Left kidney (tissue), 1 donor: ENCODE measurements at regions not wholly inside any gene's neighbourhood (a gene's known extent, or its start where the extent isn't known, plus 50 kb on each side); places are given as distances from the start of the nearest gene placed in this dataset.

Experiments
- DNase-seq: peaks from one replicate; pipeline ENCODE4 v3.0.0-alpha.2; 2013

DNA sequence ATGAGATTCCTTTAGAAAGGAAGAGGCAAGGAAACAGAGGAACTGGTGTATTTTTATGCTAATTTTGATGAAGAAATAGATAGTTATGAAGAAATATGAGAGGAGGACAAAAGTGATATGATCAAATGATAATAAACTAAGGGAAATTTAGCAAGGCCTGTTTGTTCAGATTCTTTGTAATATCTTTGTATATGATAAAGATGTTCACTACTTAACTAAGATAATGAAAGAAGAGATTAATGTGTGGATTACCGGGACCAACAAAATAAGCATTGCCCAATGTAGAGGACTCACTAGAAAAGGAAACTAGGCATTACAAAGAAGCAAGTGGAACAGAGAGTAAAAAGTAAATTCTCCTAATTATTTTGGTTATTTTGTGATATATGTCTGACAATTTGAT is 99.0 kb upstream of the FIGN start:
- DNase-seq, result no peak

DNA sequence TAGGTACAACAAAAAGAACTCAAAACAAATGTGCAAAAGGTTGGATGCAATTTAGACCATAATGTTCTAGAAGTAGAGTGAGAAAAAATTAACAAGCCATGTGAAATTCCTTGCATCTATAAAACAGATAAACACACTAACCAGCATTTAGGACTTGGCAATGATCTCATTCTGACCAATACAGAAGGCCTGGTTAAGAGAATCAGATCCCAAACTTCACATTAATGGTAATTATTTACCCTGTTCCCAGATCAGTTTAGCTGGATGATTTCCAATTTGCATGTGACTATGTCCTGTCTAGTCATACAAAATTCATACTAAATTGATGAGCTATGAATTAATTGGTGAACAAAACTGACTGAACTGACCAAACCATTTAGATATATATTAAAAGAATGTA is 98.4 kb upstream of the FIGN start:
- no peak for DNase-seq

DNA sequence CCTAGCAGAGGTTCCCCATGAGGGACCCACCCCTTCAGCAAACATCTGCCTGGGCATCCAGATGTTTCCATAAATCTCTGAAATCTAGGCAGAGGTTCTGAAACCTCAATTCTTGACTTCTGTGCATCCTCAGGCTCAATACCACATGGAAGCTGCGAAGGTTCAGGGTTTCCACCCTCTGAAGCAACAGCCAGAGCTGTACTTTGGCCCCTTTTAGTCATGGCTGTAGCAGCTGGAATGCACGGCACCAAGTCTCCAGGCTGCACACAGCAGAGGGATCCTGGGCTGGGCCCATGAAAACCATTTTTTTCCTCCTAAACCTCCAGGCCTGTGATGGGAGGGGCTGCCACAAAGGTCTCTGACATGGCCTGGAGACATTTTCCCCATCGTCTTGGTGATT is 93.0 kb upstream of the FIGN start:
- no peak for DNase-seq

DNA sequence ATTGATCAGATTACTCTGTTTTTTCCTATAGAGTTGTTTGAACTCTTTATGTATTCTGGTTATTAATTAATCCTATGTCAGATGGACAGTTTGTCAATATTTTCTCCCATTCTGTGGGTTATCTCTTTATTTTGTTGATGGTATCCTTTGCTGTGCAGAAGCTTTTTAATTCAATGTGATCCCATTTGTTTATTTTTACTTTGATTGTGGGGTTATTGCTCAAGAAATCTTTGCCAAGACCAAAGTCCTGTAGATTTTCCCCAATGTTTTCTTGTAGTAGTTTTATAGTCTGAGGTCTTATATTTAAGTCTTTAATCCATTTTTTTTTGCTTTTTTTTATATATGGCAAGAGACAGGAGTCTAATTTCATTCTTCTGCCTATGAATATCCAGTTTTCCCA is 86.2 kb upstream of the FIGN start:
- no peak for DNase-seq

DNA sequence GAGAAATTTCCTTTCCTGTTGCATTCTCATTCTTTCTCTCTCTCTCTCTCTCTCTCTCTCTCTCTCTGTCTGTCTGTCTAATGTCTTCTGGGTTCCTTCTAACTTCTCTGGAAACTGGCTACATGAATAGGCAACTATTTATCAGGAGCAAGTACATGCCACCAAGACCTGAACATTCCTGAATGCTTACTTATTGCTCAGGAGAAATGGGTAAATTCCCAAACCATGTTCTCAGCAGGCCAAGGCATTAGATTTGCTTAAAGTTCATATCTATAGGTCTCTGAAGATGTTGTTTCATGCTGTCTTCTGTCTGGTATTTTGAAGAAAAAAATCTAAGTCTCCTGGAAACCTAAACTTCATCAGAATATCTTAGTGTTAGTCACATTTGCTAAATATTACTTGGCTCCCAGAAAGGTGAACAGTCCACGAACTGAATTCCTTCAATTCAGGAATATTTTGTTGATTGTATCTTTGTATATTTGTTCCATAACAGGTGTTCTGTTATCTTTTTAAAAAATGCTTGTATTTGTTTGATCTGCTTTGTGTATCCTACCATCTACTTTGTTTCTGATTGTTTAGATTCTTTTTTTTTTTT is 77.2 kb upstream of the FIGN start:
- DNase-seq, result no peak

DNA sequence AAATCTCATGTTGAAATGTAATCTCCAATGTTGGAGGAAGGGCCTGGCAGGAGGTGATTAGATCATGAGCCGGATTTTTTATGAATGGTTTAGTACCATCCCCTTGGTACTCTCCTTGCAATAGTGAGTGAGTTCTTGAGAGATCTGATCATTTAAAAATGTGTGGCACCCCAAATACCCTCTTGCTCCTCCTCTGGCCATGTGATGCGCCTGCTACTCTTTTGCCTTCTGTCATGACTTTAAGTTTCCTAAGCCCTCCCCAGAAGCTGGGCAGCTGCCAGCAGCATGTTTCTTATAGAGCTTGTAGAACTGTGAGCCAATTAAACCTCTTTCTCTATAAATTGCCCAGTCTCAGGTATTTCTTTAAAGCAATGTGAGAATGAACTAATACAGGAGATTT is 72.6 kb upstream of the FIGN start:
- no peak for DNase-seq

DNA sequence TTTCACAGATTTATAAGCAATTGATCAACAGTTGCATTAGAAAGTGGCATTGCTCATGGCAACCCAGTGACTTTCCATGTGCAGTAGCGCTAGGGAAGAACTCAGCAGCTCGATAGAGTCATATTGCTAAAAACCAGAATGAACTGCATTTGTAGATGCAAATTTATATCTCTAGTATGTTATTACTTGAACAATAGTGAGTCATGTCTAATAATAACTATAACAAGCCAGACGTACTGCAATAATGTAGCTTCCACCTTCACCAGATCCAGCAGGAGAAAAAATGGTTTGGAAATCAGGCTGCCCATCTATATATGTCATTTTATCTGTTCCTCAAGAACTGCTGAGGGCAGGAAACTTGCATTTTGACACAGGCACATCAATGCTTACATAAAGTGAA is 66.5 kb upstream of the FIGN start:
- DNase-seq, result no peak

DNA sequence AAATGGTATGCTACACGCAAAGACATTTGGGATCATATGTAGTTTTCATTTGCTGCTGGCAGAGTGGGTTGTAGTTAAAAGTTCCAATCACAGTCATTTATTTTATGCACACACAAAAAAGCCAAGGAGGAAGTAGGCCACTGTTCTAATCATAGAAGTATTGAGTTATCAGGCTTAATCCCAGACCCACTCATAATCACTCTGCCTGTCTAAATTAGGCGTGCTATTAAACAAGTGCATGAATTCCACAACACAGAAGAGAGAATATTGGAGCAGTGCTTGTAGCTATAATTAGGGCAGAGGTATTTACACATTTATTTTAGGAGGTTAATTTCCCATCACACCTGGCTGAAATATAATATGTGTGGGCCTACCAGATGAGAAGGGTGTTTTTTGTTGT is 65.7 kb upstream of the FIGN start:
- DNase-seq, result peak; percentile 3

DNA sequence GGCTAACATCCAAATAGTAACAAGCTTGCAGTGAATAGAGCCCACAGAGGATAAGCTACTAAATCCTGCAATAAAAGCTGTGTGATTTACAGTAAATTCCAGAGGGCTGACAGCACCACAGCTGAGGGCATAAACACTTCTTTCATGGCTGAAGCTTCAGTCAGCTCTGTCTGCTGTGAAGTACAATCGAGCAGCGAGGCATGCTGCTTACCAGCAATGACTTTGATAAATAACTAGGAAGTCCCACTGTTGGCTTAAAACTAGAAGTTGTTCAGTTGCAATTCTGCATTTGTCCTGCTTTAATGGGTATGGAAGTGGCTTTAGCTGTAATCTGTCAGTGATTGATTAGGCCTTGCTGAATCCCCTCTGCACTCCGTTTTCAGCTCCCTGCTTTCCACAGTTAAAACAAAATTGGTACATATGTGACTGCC is 65.2 kb upstream of the FIGN start:
- peak; percentile 82 for DNase-seq

DNA sequence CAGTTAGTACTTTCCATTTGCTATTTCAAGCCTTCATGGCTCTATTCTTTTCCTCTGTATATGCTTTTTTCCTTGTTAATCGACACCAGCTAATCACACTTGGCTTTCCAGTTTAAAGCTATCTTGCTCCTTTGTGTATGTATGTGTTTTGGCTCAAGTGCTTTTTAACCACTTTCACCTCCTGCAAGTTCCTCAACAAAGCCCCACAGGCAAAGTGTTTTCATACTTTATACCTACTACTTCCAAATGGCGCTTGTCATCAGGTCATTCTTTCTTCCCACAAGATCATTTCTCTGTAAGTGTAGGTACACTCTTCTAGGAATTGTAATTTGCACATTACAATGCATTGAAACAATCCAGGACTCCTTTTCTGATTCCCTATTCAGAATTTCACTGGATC is 64.0 kb upstream of the FIGN start:
- DNase-seq, result no peak

DNA sequence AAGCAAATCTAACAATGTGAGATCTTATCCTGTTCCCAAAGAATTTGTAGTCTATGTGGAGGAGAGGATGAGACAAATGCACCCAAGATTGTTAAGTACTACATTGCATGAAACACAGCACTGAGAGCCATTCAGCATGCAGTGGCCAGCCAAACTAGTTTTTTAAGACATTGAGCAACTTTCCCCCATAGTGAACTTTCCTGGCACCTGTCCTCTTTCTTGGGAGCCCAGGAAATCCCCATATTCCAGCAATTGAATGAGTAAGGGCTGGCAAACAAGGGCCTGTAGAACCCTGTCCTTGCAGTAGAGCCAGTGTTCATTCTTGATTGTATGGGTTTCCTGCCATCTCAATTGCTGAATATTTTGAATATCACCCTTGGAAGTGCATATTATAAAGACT is 58.8 kb upstream of the FIGN start:
- DNase-seq, result no peak
